ENCODE measurements at regions not wholly inside any gene's neighbourhood (a gene's known extent, or its start where the extent isn't known, plus 50 kb on each side); places are given as distances from the start of the nearest gene placed in this dataset.

DNA sequence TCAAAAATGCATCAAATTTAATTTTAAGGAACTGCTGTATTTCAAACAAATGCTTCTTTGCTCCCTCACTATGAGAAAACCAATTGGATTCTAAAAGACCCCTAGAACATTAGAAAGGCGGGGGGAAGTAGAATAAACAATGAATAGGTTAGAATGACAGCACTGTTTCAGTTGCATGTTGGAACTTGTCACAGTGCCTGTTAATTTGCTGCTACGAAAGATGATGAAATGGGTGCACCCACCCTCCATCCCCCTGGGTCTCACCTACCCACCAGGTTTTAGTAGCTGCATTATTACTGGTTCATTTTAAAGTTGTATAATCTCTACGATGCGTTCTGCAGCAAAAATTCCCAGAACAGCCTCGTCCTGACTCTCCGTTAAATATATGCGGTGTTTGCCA lies 193.0 kb upstream of the COPS8 start:
- intact Hi-C loops (cut with micrococcal nuclease): no loop called here

DNA sequence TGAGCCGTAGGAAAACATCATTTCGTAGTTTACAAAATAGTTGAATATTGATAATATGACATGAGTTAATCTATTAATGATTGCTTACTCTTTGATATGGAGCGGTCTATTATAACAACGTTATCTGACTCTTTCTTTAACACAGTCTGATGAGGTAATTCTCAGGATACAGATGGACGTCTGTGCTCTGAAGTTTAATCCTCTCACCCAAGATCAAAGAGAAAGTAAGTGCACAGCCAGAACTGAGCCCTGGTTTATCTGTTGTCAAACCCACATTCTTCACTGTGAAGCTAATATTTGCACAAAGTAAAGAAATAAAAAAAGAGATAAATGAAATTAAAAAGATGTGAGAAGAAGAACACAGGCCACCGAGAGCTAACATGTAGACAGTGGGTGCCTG lies 190.9 kb upstream of the COPS8 start:
- intact Hi-C loops (cut with micrococcal nuclease): no loop called here

DNA sequence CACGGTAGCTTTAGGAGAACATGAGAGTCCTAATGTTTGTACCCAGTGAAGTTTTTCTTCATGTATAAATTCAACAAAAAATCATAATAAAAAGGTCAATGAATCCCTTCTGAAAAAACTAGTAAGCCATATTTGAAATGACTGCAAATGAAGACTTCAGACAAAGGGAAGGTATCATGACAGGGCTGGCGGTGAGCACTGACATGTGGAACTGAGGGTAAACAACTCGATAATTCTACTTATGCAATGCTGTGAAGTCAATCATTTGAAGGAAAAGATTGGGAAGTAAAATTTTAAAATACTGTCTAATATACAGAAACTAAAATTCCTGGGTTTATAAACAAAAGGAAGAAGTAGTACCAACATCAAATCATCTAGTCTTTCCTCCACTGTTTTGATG lies 190.2 kb upstream of the COPS8 start:
- intact Hi-C loops (cut with micrococcal nuclease): no loop called here

DNA sequence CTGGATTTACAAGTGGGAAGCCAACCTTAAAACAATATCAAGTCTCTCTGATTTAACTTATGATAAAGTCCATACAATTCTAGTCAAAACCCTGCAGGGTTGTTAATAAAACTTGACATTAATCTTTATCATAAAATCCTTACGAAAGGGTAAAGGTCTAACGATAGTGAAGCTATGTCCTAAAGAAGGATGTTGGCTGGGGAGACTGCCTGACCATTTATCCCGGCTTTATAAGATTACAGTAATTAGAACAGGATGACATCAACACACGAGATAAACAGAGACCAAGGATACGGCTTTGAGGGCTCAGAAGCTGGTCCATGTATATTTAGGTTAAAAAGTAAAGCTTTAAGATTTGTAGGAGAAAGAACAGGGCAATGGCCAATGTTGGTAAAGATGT lies 189.0 kb upstream of the COPS8 start:
- intact Hi-C loops (cut with micrococcal nuclease): no loop called here

DNA sequence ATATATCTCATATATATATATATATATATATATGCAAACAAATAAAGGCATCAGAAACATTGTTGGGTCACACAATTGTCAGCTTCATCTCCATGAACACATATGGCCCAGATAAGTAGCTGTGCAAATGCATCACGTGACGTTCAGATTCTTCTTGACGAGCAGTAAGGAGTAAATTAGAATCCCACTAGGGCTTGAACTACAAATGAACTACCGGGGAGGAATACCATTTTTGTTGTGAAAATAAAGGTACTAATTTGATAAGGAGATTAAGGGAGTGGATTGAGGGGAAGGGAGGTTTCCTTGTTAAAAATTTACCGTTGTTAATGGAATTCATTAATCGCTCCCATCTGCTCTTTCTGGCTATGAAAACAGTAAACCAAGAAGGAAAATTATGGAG lies 186.5 kb upstream of the COPS8 start:
- intact Hi-C loops (cut with micrococcal nuclease): no loop called here

DNA sequence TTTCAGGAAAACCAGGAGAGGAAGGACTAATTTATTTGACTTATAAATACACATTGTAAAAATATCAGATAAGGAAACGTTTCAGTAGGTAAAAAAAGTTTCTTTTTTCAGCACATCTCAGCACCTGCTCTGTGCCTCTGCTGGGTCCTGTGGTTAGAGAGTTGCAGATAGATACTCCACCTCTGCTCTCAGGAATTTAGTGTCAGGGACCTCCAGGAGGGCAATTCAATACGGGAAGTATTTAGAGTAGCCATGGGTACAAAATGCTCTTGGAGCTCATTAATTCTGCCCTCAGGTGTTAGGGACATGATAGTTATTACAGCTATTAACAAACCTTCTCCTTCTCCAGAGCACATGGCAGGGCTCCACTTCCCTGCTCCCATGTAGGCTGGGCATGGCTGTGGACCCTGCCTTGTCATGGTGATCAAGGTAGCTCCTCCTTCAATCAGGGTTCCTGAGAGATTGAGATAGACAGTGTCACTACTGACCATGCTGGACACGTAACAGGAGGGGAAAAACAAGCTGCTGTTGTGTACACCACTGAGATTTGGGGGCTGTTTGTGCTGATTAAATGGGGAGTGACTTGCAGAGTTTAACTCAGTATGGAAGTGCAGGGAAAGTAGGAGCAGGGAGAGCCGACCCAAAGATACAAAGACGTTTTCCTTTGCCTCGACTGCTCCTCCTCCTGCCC lies 185.6 kb upstream of the COPS8 start:
- intact Hi-C loops (cut with micrococcal nuclease): no loop called here

DNA sequence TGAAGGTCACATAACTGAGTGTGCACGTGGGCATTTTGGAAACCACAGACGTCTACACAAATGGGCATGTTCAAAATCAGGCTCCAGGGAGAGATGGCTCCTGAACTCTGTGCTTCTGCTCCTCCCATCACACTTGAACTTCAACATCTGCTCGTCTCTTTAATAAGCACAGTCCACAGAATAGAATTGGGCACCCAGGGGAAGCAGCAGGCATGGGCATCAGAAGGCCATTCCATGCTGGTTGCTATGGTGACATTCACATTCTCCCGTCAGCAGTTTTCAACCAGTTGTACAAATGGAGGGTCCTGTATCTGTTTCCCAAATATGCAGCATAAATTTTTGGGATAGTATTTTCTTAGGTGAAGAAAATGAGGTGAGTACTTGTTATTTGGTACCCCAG lies 183.7 kb upstream of the COPS8 start:
- intact Hi-C loops (cut with micrococcal nuclease): no loop called here

DNA sequence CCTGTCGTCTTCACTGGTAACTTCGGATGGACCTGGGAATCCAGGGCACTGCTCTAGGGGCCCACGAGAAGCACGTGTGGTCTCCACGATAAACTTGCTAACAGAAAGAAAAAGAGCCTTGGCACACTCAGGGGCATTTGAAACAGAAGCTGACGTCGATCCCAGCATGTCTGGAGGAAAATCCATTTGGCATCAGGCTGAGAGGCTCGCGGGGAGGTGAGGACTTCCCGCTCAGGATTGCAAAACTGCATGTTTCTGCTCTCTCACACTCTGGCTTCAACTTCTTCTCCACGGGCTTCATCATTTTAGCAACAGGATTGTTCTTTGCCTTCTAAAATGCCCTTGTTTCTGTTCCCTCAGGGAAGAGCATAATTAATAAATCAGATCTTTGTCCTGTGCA lies 181.7 kb upstream of the COPS8 start:
- intact Hi-C loops (cut with micrococcal nuclease): no loop called here

DNA sequence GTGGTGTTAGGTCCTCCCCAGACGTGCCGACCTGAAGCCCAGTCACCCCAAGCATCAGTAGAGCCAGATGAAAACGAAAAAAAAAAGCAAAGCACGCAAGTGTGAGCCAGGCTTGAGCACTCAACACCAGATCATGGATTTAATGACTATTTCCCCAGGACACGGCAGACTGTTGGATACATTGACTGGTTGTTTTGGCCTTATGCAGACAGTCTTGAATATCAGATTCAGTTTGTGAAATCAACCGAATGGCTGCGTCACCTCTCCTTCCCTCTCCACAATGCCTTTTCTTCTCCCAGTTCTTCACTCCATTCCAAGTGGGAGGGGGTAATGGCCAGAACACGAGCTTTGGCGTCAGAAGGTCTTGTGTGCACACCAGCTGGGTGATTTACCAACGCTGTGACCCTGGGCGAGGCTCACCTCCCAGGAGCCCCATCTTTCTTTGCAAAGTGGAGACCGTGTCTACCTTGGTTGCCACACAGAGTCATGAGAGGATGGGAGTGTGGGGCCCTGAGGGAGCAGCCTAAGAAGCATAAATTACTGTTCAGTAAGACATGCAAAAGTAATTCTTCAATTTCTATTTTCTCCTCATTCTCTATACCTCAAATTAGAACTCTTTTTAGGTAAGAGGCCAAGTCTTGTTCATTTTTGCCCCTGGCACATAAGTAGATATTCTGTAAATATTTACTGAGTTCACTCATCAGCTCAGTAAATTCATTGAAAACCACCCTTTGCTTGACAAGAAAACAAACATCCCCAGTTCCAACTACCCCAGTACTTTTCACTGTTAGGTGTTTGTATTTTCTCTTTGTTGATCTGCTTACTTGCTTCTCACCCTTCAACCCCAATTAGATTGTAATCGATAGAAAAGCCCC lies 181.1 kb upstream of the COPS8 start:
- intact Hi-C loops (cut with micrococcal nuclease): no loop called here

DNA sequence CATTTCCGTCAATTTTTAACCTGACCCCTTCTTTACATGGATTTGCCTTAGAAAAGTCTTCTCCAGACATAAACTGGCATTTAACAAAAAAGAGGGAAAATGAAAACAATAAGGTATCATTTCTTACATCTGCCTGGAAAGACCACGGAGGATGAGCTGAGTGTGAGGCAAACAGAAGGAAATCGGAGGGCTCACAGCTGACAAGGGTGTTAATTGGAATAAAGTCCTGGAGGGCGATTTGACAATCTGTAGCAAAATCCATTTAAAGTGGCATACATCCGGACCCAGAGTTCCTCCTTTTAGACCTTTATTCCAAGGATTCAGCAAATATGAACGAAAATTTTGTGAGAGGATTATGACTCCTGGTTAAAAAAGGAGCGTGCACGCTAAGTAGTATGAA lies 179.7 kb upstream of the COPS8 start:
- intact Hi-C loops (cut with micrococcal nuclease): no loop called here

DNA sequence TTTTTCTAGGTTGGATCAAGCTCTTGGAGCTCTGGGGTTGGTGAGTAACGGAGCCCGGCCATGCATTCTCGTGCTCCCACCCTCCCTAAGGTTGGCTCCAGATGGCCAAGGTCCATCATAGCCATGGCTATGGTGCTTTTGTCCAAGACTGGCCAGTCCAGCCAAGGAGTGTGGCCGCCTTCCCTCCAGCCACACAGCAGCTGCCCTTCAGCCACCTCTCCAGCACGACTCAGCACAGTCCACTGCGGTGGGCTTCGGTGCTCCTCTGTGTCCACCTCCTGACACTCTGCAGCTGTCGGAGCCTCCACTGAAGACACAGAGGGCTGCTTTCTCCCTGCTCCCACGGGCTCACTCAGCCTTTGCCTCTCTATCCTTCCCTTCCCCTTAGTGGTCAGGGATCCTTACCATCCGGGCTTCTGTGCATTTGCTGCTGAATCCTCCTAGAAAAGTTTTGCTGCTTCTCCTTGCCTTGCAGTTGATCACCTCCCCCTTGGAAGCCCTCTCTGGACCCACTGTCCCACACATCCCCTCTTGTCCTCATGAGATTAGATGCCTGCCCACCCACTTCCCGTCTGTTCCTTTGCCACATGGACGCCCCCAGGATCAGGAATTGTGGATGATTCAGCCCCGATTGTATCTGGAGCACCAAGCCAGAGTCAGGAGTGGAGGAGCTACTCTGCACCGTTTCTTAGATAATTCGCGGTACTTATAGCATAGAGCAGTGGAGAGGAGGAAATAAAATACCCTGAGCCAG lies 177.1 kb upstream of the COPS8 start:
- intact Hi-C loops (cut with micrococcal nuclease): no loop called here

DNA sequence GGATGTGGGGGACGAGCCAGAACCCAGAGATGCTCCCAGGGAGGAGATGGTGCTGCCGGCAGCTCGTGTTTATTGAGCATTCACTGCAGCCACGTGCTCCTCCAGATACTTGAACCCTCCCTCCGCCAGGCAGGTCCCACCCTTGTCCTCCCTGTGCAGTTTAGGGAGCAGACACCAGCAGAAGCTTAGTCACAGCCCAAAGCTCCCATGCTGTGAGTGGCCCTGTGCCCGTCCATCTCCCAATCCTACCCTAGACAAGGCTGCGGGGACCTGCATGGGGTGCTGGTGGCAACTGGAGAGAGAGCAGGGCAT lies 176.5 kb upstream of the COPS8 start:
- intact Hi-C loops (cut with micrococcal nuclease): no loop called here

DNA sequence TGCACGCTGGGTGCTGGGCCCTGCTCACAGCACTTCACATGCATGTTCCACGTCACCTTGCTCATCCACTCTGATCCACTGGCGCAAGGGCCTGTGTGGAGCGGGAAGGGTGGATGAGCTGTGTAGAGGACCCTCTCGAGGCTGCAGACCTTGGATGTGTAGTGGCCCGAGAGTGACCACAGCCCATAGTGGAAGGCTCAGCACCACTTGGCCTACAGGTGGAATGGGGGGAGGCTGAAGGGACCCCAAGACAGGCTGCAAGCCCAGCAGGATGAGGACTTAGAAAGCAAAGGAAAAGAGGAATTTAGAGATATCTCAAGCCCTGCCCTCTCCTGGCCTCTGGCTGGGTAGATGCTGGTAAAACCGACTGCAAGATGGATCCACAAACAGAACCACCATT lies 175.9 kb upstream of the COPS8 start:
- intact Hi-C loops (cut with micrococcal nuclease): no loop called here

DNA sequence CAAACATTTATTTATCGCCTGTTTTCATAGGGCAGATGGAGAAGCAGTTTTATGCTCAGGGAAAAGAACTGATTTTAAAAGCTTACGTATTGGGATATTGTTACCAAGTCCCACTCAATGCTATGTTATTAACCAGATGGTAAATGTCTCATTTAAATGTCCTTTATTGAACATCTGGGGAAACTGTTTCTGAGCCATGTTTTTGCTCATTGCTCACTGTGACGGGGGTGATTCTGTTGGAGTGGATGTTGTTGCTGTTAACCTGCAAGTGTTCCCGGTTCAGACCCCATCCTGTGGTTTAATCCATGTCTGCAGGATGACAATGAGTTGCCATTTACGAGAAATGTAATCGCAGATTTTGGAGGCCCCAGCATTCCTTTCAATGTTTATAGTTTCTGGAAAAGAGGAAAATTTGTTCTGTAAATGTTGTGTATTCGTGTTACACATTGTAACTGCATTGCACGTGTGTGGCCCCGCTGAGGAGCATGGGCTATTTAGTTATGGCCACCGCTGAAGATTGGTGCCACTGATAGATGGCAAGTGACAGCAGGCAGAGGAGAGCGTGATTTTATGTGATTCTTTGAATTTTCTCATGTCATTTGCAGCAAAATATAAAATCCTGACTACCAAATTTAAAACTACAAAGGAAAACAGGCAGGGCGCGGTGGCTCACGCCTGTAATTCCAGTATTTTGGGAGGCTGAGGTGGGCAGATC lies 174.8 kb upstream of the COPS8 start:
- intact Hi-C loops (cut with micrococcal nuclease): no loop called here

DNA sequence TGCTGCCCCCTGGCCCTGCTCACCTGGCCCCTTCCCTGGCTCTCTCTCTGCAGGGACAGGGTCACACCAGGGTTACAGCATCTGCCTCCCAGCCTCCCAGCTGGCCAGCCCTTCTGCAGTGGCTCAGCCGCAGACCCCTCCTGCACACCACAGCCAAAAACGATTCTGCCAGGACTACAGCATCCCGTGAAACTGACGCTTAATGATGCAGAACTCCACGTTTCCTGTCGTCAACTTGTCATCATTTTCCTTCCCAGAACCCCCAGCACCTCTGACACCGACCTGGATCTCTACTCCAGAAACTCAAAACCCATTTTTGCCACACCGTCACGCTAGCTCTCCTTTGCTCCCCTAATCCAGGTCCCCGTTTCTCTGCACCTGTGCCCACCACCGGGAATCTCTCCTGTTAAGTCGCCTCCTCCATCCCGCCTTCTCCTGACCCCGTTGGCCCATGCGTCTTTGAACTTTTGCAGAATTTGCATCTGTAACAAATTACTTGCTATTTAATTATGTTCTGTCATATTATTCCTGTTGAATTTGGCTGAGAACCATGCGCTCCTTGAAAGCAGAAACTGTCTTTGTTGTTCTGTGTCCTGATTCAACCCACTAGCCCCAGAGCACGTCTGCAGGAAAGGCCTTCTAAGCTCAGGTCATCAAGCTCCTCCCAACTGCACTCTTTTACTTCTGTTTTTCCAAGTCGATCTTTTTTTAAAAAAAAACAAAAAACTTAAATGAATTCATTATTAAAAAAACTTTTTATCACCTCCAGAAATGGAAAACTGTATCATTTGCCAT lies 173.2 kb upstream of the COPS8 start:
- intact Hi-C loops (cut with micrococcal nuclease): no loop called here

DNA sequence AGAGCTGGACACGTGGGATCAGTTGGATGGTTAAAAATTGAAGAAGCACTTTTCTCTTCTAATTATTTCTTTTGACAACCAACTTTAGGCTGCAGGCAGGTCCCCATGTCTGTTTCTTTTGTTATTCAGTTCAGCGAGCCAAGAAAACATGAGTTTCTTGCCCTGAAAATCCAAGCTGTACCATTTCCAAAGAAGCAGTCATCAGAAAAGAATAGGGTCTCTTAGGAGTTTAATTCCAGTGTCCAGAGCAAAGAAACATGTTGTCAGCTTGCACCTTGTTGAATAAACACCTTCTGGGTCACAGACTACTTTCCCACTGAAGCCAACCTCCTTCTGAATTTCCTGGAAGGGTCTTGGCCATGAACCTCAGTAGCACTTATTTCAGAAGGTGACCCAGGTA lies 170.5 kb upstream of the COPS8 start:
- intact Hi-C loops (cut with micrococcal nuclease): no loop called here

DNA sequence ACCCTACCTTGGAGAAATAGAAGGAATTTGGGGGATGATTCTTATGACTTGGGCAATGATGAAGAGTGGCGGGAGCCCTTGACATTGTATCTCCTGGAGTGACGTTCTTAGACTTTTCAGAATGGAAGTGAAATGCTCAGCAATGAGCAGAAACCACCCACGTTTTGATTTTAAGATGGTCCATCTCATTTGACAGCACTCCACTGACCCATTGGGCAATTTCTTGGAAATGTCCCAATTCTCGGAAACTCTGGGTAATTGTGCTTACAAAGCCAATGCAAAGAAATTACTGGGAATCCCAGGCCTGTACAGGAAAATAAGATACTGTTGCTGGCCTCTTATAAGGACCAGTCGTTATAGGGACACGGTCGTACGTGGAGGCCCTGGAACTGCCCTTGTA lies 170.0 kb upstream of the COPS8 start:
- intact Hi-C loops (cut with micrococcal nuclease): no loop called here

DNA sequence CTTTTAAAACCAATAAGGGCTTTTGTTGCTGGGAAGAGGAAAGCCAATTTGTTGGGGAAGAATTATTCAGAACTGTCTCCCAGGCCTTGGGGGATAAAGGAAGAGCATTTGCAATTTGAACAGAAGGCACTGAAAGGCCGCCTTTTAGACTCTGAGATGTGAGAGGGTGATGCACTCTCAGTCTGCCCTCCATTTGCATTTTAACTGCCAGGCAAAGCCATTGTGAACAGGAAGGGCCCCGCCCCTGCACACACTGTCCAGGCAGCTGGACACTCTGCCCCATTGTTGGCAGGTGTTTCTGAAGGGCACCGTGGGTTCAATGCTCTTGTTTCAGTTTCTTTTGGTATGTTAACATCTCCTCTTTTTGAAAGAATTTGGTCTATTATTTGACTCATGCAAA lies 169.5 kb upstream of the COPS8 start:
- intact Hi-C loops (cut with micrococcal nuclease): no loop called here

DNA sequence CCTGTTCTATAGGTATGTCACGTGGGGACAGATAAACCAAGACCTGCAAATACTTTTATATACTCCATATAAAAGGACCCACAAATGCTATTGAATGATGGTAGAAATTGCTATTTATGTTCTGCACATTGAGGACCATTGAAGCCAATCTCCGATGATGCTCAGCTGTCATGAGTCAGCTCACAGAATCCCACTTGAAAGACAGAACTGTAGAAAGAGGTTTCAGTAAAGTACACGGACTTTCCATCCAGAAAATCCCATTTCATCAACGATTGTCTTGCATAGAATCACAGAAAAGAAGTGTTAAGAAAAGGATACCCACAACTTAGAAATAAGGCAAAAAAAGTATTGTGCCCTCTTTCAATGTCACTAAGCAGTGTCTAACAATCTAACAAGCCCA lies 169.0 kb upstream of the COPS8 start:
- intact Hi-C loops (cut with micrococcal nuclease): no loop called here

DNA sequence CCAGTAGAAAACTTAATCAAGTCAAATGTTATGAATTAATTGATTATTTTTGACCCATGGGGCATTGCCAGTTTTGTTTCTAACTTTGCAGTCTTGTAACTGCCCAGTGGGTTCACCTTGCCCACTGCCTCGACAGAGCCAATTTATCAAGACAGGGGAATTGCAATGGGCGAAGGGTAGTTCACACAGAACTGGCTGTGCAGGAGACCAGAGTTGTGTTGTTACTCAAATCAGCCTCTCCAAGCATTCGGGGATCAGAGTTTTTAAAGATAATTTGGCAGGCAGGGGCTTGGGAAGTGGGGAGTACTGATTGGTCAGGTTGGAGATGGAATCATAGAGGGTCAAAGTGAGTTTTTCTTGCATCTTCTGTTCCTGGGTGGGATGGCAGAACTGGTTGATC lies 168.5 kb upstream of the COPS8 start:
- intact Hi-C loops (cut with micrococcal nuclease): no loop called here

DNA sequence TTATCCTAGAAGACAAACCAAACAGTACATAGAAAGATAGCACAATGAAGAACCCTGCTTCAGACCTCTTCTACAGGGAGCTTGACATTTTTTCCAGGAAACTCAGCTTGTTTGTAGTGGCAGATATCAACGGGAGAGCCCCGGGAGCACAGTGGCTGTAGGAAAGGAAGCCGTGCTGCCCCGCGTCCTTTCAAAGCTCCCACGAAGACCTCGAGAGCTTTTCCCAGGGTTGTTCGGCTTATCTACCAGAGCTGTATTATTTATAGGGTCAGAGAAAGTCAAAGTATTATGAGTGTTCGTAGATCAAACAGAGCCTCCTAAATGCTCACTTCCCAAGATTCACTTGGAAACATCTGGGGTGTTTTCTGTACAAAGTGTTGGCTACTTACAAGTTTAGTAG lies 167.1 kb upstream of the COPS8 start:
- intact Hi-C loops (cut with micrococcal nuclease): no loop called here
